NCI-H69 (cell line): ENCODE measurements at regions not wholly inside any gene's neighbourhood (a gene's known extent, or its start where the extent isn't known, plus 50 kb on each side); places are given as distances from the start of the nearest gene placed in this dataset.
A peak's percentile ranks its signal among the peaks of the same experiment; 100 is the strongest.

Experiments used
- DNase-seq: peaks from one replicate; lab custom pipeline; 2025; lab: John Stamatoyannopoulos, UW

- peak; percentile 45 for DNase-seq
Measured at GRCh38 chr14:28468191-28469151, 298.1 kb upstream of the FOXG1 start.

- DNase-seq, result no peak
Measured at GRCh38 chr14:28482251-28483040, 284.1 kb upstream of the FOXG1 start.

GRCh38 chr14:28483506-28483905, 283.1 kb upstream of the FOXG1 start:
- no peak for DNase-seq

- DNase-seq, result no peak
Measured at GRCh38 chr14:28488684-28489083, 277.9 kb upstream of the FOXG1 start.

- DNase-seq, result no peak
Measured at GRCh38 chr14:28493516-28493915, 273.1 kb upstream of the FOXG1 start.

GRCh38 chr14:28494196-28494595, 272.4 kb upstream of the FOXG1 start:
- DNase-seq, result peak; percentile 22

GRCh38 chr14:28496364-28496763, 270.2 kb upstream of the FOXG1 start:
- DNase-seq, result no peak

- DNase-seq, result no peak
Measured at GRCh38 chr14:28502517-28502916, 264.1 kb upstream of the FOXG1 start.

- DNase-seq, result no peak
Measured at GRCh38 chr14:28515571-28515970, 251.0 kb upstream of the FOXG1 start.

GRCh38 chr14:28536889-28537288, 229.7 kb upstream of the FOXG1 start:
- DNase-seq, result no peak

- no peak for DNase-seq
Measured at GRCh38 chr14:28542040-28542439, 224.5 kb upstream of the FOXG1 start.

GRCh38 chr14:28565345-28565744, 201.2 kb upstream of the FOXG1 start:
- no peak for DNase-seq

- DNase-seq, result peak; percentile 20
Measured at GRCh38 chr14:28570391-28570790, 196.2 kb upstream of the FOXG1 start.

GRCh38 chr14:28571636-28572035, 195.0 kb upstream of the FOXG1 start:
- DNase-seq, result no peak

- DNase-seq, result peak; percentile 11
Measured at GRCh38 chr14:28576523-28576922, 190.1 kb upstream of the FOXG1 start.

GRCh38 chr14:28577187-28577586, 189.4 kb upstream of the FOXG1 start:
- DNase-seq, result no peak

- DNase-seq, result no peak
Measured at GRCh38 chr14:28577711-28578131, 188.9 kb upstream of the FOXG1 start.

- peak; percentile 37 for DNase-seq
Measured at GRCh38 chr14:28584951-28585350, 181.6 kb upstream of the FOXG1 start.

GRCh38 chr14:28589792-28590191, 176.8 kb upstream of the FOXG1 start:
- no peak for DNase-seq

- DNase-seq, result peak; percentile 13
Measured at GRCh38 chr14:28596391-28596790, 170.2 kb upstream of the FOXG1 start.

- no peak for DNase-seq
Measured at GRCh38 chr14:28599191-28599590, 167.4 kb upstream of the FOXG1 start.

- DNase-seq, result no peak
Measured at GRCh38 chr14:28599605-28600004, 167.0 kb upstream of the FOXG1 start.

GRCh38 chr14:28603606-28604005, 163.0 kb upstream of the FOXG1 start:
- DNase-seq, result no peak
